PC-9 (cell line): ENCODE measurements at regions not wholly inside any gene's neighbourhood (a gene's known extent, or its start where the extent isn't known, plus 50 kb on each side); places are given as distances from the start of the nearest gene placed in this dataset.

Experiments
- CTCF ChIP-seq: fragments of 200-600 bp; sonication (generic); conservative IDR thresholded peaks from 2 replicates; pipeline ENCODE4 v1.6.1; 2017; ENCODE audit warnings: mixed run types, antibody characterized with exemption, mild to moderate bottlenecking, moderate library complexity
- EZH2 ChIP-seq: fragments of 200-600 bp; sonication (generic); IDR thresholded peaks from 2 replicates; pipeline ENCODE4 v1.8.0; 2017; ENCODE audit warnings: antibody characterized with exemption, low read depth

DNA sequence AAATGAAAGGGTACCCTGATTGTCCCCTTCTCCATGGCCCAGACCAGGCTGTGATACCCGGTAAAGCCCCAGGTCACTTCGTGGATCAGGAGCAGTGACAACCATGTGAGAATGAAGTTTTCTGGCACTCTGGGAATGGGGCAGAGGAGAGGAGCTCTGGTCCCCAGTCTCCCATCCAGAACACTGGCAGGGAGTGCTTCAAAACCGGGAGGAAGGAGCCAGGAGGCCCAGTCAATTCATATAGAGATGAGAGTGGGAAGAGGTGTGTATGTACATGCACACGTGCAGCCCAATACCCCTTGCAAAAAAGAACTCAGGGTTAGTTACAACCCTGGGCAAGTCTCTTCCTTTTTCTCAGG lies 101.4 kb upstream of the TLE3 start:
- TF ChIP-seq CTCF (no peak), EZH2 (no peak)
